Astrocyte (in vitro differentiated cells and primary cell): ENCODE measurements at regions not wholly inside any gene's neighbourhood (a gene's known extent, or its start where the extent isn't known, plus 50 kb on each side); places are given as distances from the start of the nearest gene placed in this dataset.

Experiments used
- DNase-seq: peaks from one replicate; pipeline ENCODE4 v3.0.0-alpha.2; 2010; ENCODE audit warnings: low read depth
- FAIRE-seq: peaks from 2 replicates; lab custom pipeline; 2011; peaks lifted over from hg19 to GRCh38; lab: Jason Lieb, UNC
- H2AFZ ChIP-seq: 2 replicates; pipeline ENCODE4 v1.6.0; 2012; ENCODE audit warnings: low read depth, low read length, inconsistent platforms
- H3K27ac ChIP-seq: 2 replicates; pipeline ENCODE4 v1.5.1; 2011; ENCODE audit warnings: low read depth, low read length, inconsistent platforms
- H3K27me3 ChIP-seq: 2 replicates; pipeline ENCODE4 v1.6.0; 2011; ENCODE audit warnings: low read length, inconsistent platforms; ENCODE audit not compliant: insufficient read depth
- H3K36me3 ChIP-seq: 2 replicates; pipeline ENCODE4 v1.5.1; 2011; ENCODE audit warnings: low read length, inconsistent platforms; ENCODE audit not compliant: insufficient read depth
- H3K4me1 ChIP-seq: 2 replicates; pipeline ENCODE4 v1.5.1; 2011; ENCODE audit warnings: low read length, inconsistent platforms; ENCODE audit not compliant: insufficient read depth
- H3K4me2 ChIP-seq: 2 replicates; pipeline ENCODE4 v1.6.0; 2012; ENCODE audit warnings: low read length, inconsistent platforms
- H3K4me3 ChIP-seq: 2 replicates; pipeline ENCODE4 v1.5.1; 2011; ENCODE audit warnings: low read depth, mild to moderate bottlenecking, low read length, inconsistent platforms; ENCODE audit not compliant: insufficient read depth
- H3K79me2 ChIP-seq: 2 replicates; pipeline ENCODE4 v1.6.0; 2012; ENCODE audit warnings: mild to moderate bottlenecking, low read length, inconsistent platforms; ENCODE audit not compliant: insufficient read depth
- H3K9ac ChIP-seq: 2 replicates; pipeline ENCODE4 v1.6.0; 2012; ENCODE audit warnings: mild to moderate bottlenecking, low read length, inconsistent platforms
- H3K9me3 ChIP-seq: 2 replicates; pipeline ENCODE4 v1.5.1; 2012; ENCODE audit warnings: low read depth, mild to moderate bottlenecking, low read length, inconsistent platforms; ENCODE audit not compliant: insufficient read depth
- H4K20me1 ChIP-seq: 2 replicates; pipeline ENCODE4 v1.6.0; 2012; ENCODE audit warnings: low read length, inconsistent platforms; ENCODE audit not compliant: insufficient read depth
- H3K27ac Mint-ChIP-seq: one replicate; pipeline ENCODE4 v1.8.0; 2021; ENCODE audit warnings: mild to moderate bottlenecking, mixed read lengths; ENCODE audit not compliant: unreplicated experiment
- H3K27me3 Mint-ChIP-seq: one replicate; pipeline ENCODE4 v1.8.0; 2021; ENCODE audit warnings: low read depth, mixed read lengths; ENCODE audit not compliant: unreplicated experiment
- H3K36me3 Mint-ChIP-seq: one replicate; pipeline ENCODE4 v1.8.0; 2021; ENCODE audit warnings: low read depth, mixed read lengths; ENCODE audit not compliant: unreplicated experiment
- H3K4me1 Mint-ChIP-seq: one replicate; pipeline ENCODE4 v1.8.0; 2021; ENCODE audit warnings: low read depth, mixed read lengths; ENCODE audit not compliant: unreplicated experiment
- H3K4me3 Mint-ChIP-seq: one replicate; pipeline ENCODE4 v1.8.0; 2021; ENCODE audit warnings: mild to moderate bottlenecking, moderate library complexity, mixed read lengths; ENCODE audit not compliant: unreplicated experiment
- H3K9me3 Mint-ChIP-seq: one replicate; pipeline ENCODE4 v1.8.0; 2021; ENCODE audit warnings: mild to moderate bottlenecking, mixed read lengths; ENCODE audit not compliant: unreplicated experiment
- CTCF ChIP-seq: IDR thresholded peaks from 2 replicates; pipeline ENCODE4 v1.5.1; 2011; ENCODE audit warnings: low read depth, mild to moderate bottlenecking, inconsistent platforms, low read length, moderate library complexity; ENCODE audit not compliant: insufficient read depth
- EZH2 ChIP-seq: IDR thresholded peaks from 2 replicates; pipeline ENCODE4 v1.6.1; 2012; ENCODE audit warnings: mild to moderate bottlenecking, low read length, inconsistent platforms; ENCODE audit not compliant: insufficient read depth

- Mint-ChIP-seq H3K9me3 (no peaks in the 10 kb centered on the region), H3K4me1 (no peaks in the 10 kb centered on the region), H3K27me3 (no peaks in the 10 kb centered on the region), H3K27ac (no peak overlapping the region), H3K36me3 (no peaks in the 10 kb centered on the region), H3K4me3 (no peak overlapping the region)
- DNase-seq (no peak), FAIRE-seq (no peak)
- Histone ChIP-seq H3K4me1 (no peaks in the 10 kb centered on the region), H3K27ac (no peak overlapping the region), H3K4me3 (no peak overlapping the region), H3K79me2 (no peaks in the 10 kb centered on the region), H3K4me2 (no peak overlapping the region), H3K36me3 (no peaks in the 10 kb centered on the region), H3K9ac (no peak overlapping the region), H3K9me3 (no peaks in the 10 kb centered on the region), H2AFZ (no peak overlapping the region), H4K20me1 (no peaks in the 10 kb centered on the region), H3K27me3 (no peaks in the 10 kb centered on the region)
- TF ChIP-seq EZH2 (no peak), CTCF (no peak)
Observed at GRCh38 chrX:124895947-124896346, 423.7 kb upstream of the TEX13C start.

- Mint-ChIP-seq H3K4me3 (no peak overlapping the region), H3K27ac (no peak overlapping the region), H3K9me3 (no peaks in the 10 kb centered on the region), H3K4me1 (no peaks in the 10 kb centered on the region), H3K27me3 (no peaks in the 10 kb centered on the region), H3K36me3 (no peaks in the 10 kb centered on the region)
- DNase-seq (no peak), FAIRE-seq (no peak)
- H3K4me1 ChIP-seq: no peaks in the 10 kb centered on the region
- TF ChIP-seq EZH2 (no peak), CTCF (no peak)
- no peaks in the 10 kb centered on the region for H3K9me3 ChIP-seq
- no peaks in the 10 kb centered on the region for H3K27me3 ChIP-seq
- no peak overlapping the region for H3K27ac ChIP-seq
- H3K4me3 ChIP-seq: no peak overlapping the region
- H3K36me3 ChIP-seq: no peaks in the 10 kb centered on the region
- no peak overlapping the region for H3K4me2 ChIP-seq
- no peaks in the 10 kb centered on the region for H4K20me1 ChIP-seq
- no peak overlapping the region for H2AFZ ChIP-seq
- H3K79me2 ChIP-seq: no peaks in the 10 kb centered on the region
- H3K9ac ChIP-seq: no peak overlapping the region
Observed at GRCh38 chrX:124902953-124903352, 416.7 kb upstream of the TEX13C start.

GRCh38 chrX:124910611-124911010, 409.1 kb upstream of the TEX13C start:
- Histone ChIP-seq H2AFZ (no peak overlapping the region), H3K79me2 (no peaks in the 10 kb centered on the region), H3K9ac (no peak overlapping the region), H3K27me3 (no peaks in the 10 kb centered on the region), H3K4me2 (no peak overlapping the region), H3K27ac (no peak overlapping the region), H3K4me3 (no peak overlapping the region), H3K36me3 (no peaks in the 10 kb centered on the region), H4K20me1 (no peaks in the 10 kb centered on the region), H3K4me1 (no peaks in the 10 kb centered on the region), H3K9me3 (no peaks in the 10 kb centered on the region)
- FAIRE-seq (no peak), DNase-seq (no peak)
- no peak overlapping the region for H3K4me3 Mint-ChIP-seq
- no peaks in the 10 kb centered on the region for H3K9me3 Mint-ChIP-seq
- no peaks in the 10 kb centered on the region for H3K36me3 Mint-ChIP-seq
- H3K27ac Mint-ChIP-seq: no peak overlapping the region
- no peaks in the 10 kb centered on the region for H3K4me1 Mint-ChIP-seq
- TF ChIP-seq EZH2: no peak
- TF ChIP-seq CTCF: no peak
- H3K27me3 Mint-ChIP-seq: no peaks in the 10 kb centered on the region
